ENCODE measurements at regions not wholly inside any gene's neighbourhood (a gene's known extent, or its start where the extent isn't known, plus 50 kb on each side); places are given as distances from the start of the nearest gene placed in this dataset.

DNA sequence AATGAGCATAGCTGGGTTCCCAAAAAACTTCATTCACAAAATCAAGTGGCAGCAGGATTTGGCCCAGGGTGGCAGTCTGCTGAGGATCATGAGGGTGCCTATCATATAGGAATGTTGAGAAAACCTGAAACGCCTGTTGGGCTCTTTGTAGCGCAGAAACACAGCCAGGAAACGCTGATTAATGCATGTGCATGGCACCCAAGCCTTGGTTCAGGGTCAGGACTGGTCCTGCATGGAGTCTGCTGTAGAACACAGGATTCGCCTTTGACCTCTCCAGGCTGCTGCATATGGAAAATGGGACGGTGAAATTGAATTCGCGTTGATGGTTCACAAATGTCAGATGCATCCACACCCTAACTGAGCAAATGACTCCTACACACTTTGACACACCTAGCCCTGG, 227.9 kb upstream of the COPS8 start:
- Mint-ChIP-seq H3K27me3 (peaks cover 0 to 17% (median 0%) of the 10 kb centered on the region in 5 donors), H3K4me1 (no peaks in the 10 kb centered on the region), H3K4me3 (no peak overlapping the region), H3K36me3 (no peaks in the 10 kb centered on the region), H3K27ac (no peak overlapping the region), H3K9me3 (peaks cover 0 to 2% (median 0%) of the 10 kb centered on the region in 11 donors)
- ChIA-PET CTCF (no interaction called here), POLR2A (no interaction called here)
- H3K27me3 ChIP-seq (ENCODE audit: control insufficient read depth in 2 of 2, insufficient read depth in 2 of 2, low read length in 2 of 2): no peaks in the 10 kb centered on the region
- H3K4me3 ChIP-seq (ENCODE audit: low read length): no peak overlapping the region
- H3K4me1 ChIP-seq (ENCODE audit: control insufficient read depth in 2 of 2, insufficient read depth in 2 of 2, low read length in 2 of 2): no peaks in the 10 kb centered on the region
- H3K27ac ChIP-seq (ENCODE audit: low read depth, low read length): no peak overlapping the region
- ATAC-seq (no peak), DNase-seq (no peak)
- H3K36me3 ChIP-seq (ENCODE audit: control insufficient read depth in 2 of 3, insufficient read depth in 3 of 3, low read length in 3 of 3): no peaks in the 10 kb centered on the region
- intact Hi-C loops (cut with micrococcal nuclease): no loop called here
- H3K9me3 ChIP-seq (ENCODE audit: control insufficient read depth in 2 of 3, low read length in 3 of 3): no peaks in the 10 kb centered on the region

DNA sequence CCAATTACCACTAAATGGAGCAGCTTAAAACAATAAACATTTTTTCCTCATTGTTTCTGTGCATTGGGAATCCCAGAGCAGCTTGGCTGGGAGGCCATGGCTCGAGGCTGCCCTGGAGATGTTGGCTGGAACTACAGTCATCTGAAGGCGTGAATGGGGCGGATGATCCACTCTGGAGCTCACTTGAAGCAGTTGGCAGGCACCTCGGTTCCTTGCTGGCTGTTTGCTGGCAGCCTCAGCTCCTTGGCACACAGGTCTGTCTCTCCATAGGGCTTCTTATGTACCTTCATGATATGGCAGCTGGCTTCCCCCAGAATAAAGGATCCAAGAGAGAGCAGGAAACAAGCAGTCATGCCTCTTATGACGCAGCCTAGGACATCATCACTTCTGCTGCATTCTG, 227.0 kb upstream of the COPS8 start:
- H3K36me3 Mint-ChIP-seq: no peaks in the 10 kb centered on the region
- ATAC-seq: no peak
- intact Hi-C loops (cut with micrococcal nuclease): no loop called here
- DNase-seq: no peak
- H3K4me3 Mint-ChIP-seq: no peak overlapping the region
- H3K36me3 ChIP-seq (ENCODE audit: control insufficient read depth in 2 of 3, insufficient read depth in 3 of 3, low read length in 3 of 3): no peaks in the 10 kb centered on the region
- H3K9me3 Mint-ChIP-seq: peaks cover 0 to 2% (median 0%) of the 10 kb centered on the region in 11 donors
- no peak overlapping the region for H3K27ac Mint-ChIP-seq
- ChIA-PET CTCF (no interaction called here), POLR2A (no interaction called here)
- no peaks in the 10 kb centered on the region for H3K9me3 ChIP-seq (ENCODE audit: control insufficient read depth in 2 of 3, low read length in 3 of 3)
- no peaks in the 10 kb centered on the region for H3K4me1 Mint-ChIP-seq
- H3K4me1 ChIP-seq (ENCODE audit: control insufficient read depth in 2 of 2, insufficient read depth in 2 of 2, low read length in 2 of 2): no peaks in the 10 kb centered on the region
- no peak overlapping the region for H3K4me3 ChIP-seq (ENCODE audit: low read length)
- H3K27me3 ChIP-seq (ENCODE audit: control insufficient read depth in 2 of 2, insufficient read depth in 2 of 2, low read length in 2 of 2): no peaks in the 10 kb centered on the region
- no peak overlapping the region for H3K27ac ChIP-seq (ENCODE audit: low read depth, low read length)
- H3K27me3 Mint-ChIP-seq: peaks cover 0 to 17% (median 0%) of the 10 kb centered on the region in 5 donors

DNA sequence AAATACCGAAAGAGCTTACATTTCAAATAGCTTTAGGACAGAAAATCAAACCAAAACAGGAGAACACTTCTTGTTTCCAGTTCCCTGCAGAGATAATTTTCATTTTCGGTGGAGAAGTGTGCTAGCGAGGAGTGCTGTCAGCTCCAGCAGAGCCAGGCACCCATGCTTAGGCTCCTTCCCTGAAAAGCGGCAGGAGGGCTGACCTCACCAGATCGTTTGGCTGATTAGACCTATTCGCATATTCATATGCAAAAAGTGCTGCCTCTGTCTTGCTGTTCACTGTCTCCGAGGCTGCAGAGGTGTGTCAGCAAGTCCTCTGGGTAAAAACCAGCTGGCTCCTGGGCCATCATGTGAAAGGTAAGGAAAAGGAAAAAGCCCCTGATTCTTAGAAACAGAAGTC, 225.8 kb upstream of the COPS8 start:
- ChIA-PET POLR2A (no interaction called here), CTCF (no interaction called here)
- intact Hi-C loops (cut with micrococcal nuclease): no loop called here
- peaks cover 0 to 4% (median 0%) of the 10 kb centered on the region in 5 donors for H3K36me3 Mint-ChIP-seq
- Histone ChIP-seq H3K4me1 (ENCODE audit: control insufficient read depth in 2 of 2, insufficient read depth in 2 of 2, low read length in 2 of 2) (no peaks in the 10 kb centered on the region), H3K4me3 (ENCODE audit: low read length) (no peak overlapping the region), H3K36me3 (ENCODE audit: control insufficient read depth in 2 of 3, insufficient read depth in 3 of 3, low read length in 3 of 3) (no peaks in the 10 kb centered on the region), H3K9me3 (ENCODE audit: control insufficient read depth in 2 of 3, low read length in 3 of 3) (no peaks in the 10 kb centered on the region), H3K27ac (ENCODE audit: low read depth, low read length) (no peak overlapping the region), H3K27me3 (ENCODE audit: control insufficient read depth in 2 of 2, insufficient read depth in 2 of 2, low read length in 2 of 2) (no peaks in the 10 kb centered on the region)
- peaks cover 0 to 7% (median 4%) of the 10 kb centered on the region in 11 donors for H3K9me3 Mint-ChIP-seq
- ATAC-seq (no peak), DNase-seq (no peak)
- H3K4me3 Mint-ChIP-seq: no peak overlapping the region
- no peak overlapping the region for H3K27ac Mint-ChIP-seq
- peaks cover 0 to 17% (median 0%) of the 10 kb centered on the region in 5 donors for H3K27me3 Mint-ChIP-seq
- no peaks in the 10 kb centered on the region for H3K4me1 Mint-ChIP-seq

DNA sequence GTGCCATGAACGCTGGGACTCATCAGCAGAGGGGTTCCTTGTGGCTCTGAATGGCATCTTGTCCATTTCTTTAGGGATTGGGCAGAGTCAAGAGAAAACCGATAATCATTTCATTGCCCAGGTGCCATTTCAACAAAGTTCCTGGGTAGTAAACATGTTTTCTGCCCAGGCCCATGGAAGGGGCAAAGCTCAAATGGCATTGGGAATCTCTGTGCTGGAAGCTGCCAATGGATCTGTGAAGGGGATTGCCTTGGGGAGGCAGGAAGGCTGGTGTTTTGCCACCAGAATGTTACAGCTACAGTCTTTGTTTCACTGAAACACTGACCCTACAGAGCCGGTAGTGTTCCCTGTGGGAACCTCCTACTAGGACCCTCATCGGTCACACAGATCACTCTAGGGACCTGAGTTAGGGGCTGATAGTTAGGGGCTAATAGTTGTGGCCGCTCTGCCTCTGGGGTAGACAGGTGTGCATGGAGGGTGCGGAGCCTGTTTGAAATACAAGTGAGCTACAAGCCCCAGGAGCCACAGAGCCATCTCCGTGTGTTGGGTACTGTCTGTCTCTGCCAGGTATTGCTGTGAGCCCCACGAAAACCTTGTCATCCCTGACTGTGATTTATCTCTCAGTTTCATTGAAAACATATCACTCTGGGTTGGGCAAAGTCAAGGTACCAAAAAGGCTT, 224.4 kb upstream of the COPS8 start:
- Histone ChIP-seq H3K4me1 (ENCODE audit: control insufficient read depth in 2 of 2, insufficient read depth in 2 of 2, low read length in 2 of 2) (no peaks in the 10 kb centered on the region), H3K27me3 (ENCODE audit: control insufficient read depth in 2 of 2, insufficient read depth in 2 of 2, low read length in 2 of 2) (no peaks in the 10 kb centered on the region), H3K27ac (ENCODE audit: low read depth, low read length) (no peak overlapping the region), H3K4me3 (ENCODE audit: low read length) (no peak overlapping the region), H3K9me3 (ENCODE audit: control insufficient read depth in 2 of 3, low read length in 3 of 3) (no peaks in the 10 kb centered on the region), H3K36me3 (ENCODE audit: control insufficient read depth in 2 of 3, insufficient read depth in 3 of 3, low read length in 3 of 3) (no peaks in the 10 kb centered on the region)
- DNase-seq (no peak), ATAC-seq (no peak)
- Mint-ChIP-seq H3K4me3 (no peak overlapping the region), H3K36me3 (peaks cover 0 to 4% (median 0%) of the 10 kb centered on the region in 5 donors), H3K4me1 (no peaks in the 10 kb centered on the region), H3K27ac (no peak overlapping the region), H3K9me3 (peaks cover 0 to 16% (median 6%) of the 10 kb centered on the region in 11 donors), H3K27me3 (peaks cover 0 to 13% (median 0%) of the 10 kb centered on the region in 5 donors)
- intact Hi-C loops (cut with micrococcal nuclease): no loop called here
- POLR2A ChIA-PET: no interaction called here
- CTCF ChIA-PET: no interaction called here

DNA sequence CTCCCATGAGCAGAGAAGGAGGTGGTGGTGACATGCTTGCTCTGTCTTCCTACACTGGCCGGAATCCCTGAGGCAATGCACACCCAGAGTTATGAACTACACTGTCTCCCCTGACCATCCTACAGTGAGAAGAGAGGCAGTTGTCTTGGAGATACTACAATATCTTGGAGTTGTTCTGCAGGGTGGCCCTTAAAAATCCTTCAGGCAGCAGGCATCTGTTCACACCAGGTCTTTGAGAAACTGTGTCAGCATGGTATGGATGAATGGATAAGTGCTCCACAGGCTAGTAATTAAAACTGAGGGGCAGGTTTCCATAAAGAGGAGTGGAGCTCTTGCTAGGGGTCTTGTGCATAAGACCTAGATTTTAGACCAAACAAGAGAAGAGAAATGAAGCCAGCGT, 223.7 kb upstream of the COPS8 start:
- ChIA-PET CTCF (no interaction called here), POLR2A (interaction anchor here (0.6 kb wide), 1 partner anchor 1106 kb away, joined by 3 read pairs; no protein-coding TSS in a partner anchor)
- DNase-seq (no peak), ATAC-seq (no peak)
- no peak overlapping the region for H3K4me3 Mint-ChIP-seq
- Histone ChIP-seq H3K36me3 (ENCODE audit: control insufficient read depth in 2 of 3, insufficient read depth in 3 of 3, low read length in 3 of 3) (no peaks in the 10 kb centered on the region), H3K4me1 (ENCODE audit: control insufficient read depth in 2 of 2, insufficient read depth in 2 of 2, low read length in 2 of 2) (no peaks in the 10 kb centered on the region), H3K27me3 (ENCODE audit: control insufficient read depth in 2 of 2, insufficient read depth in 2 of 2, low read length in 2 of 2) (no peaks in the 10 kb centered on the region), H3K27ac (ENCODE audit: low read depth, low read length) (no peak overlapping the region), H3K9me3 (ENCODE audit: control insufficient read depth in 2 of 3, low read length in 3 of 3) (no peaks in the 10 kb centered on the region), H3K4me3 (ENCODE audit: low read length) (no peak overlapping the region)
- no peaks in the 10 kb centered on the region for H3K4me1 Mint-ChIP-seq
- intact Hi-C loops (cut with micrococcal nuclease): no loop called here
- H3K27ac Mint-ChIP-seq: no peak overlapping the region
- peaks cover 0 to 8% (median 0%) of the 10 kb centered on the region in 5 donors for H3K27me3 Mint-ChIP-seq
- H3K36me3 Mint-ChIP-seq: peaks cover 0 to 4% (median 0%) of the 10 kb centered on the region in 5 donors
- peaks cover 0 to 16% (median 7%) of the 10 kb centered on the region in 11 donors for H3K9me3 Mint-ChIP-seq

DNA sequence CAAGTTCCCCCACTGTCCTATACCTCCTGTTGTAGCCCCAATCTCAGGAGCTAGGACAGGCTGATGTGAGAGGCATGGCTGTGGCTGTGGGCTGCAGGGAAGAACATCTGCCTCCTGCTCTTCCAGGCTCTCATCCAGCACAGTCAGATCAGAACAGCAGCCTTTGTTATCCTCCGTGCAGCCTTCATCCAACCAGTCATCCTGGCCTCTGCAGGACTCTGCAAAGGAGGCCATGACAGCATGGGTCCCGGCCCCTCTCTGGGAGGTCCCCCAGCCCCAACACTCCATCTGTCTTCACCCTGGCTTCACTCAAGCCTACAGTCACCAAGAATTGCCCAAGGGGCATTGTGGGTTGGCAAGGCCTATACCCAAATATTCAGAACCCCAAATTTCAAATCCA, 223.2 kb upstream of the COPS8 start:
- CTCF ChIA-PET: no interaction called here
- no peak overlapping the region for H3K27ac Mint-ChIP-seq
- H3K4me3 ChIP-seq (ENCODE audit: low read length): no peak overlapping the region
- no peaks in the 10 kb centered on the region for H3K27me3 ChIP-seq (ENCODE audit: control insufficient read depth in 2 of 2, insufficient read depth in 2 of 2, low read length in 2 of 2)
- H3K27me3 Mint-ChIP-seq: peaks cover 0 to 6% (median 0%) of the 10 kb centered on the region in 5 donors
- no peak overlapping the region for H3K4me3 Mint-ChIP-seq
- H3K36me3 Mint-ChIP-seq: peaks cover 0 to 4% (median 0%) of the 10 kb centered on the region in 5 donors
- no peaks in the 10 kb centered on the region for H3K4me1 Mint-ChIP-seq
- intact Hi-C loops (cut with micrococcal nuclease): no loop called here
- no peaks in the 10 kb centered on the region for H3K9me3 ChIP-seq (ENCODE audit: control insufficient read depth in 2 of 3, low read length in 3 of 3)
- H3K36me3 ChIP-seq (ENCODE audit: control insufficient read depth in 2 of 3, insufficient read depth in 3 of 3, low read length in 3 of 3): no peaks in the 10 kb centered on the region
- H3K9me3 Mint-ChIP-seq: peaks cover 0 to 16% (median 7%) of the 10 kb centered on the region in 11 donors
- H3K27ac ChIP-seq (ENCODE audit: low read depth, low read length): no peak overlapping the region
- POLR2A ChIA-PET: interaction anchor here (0.6 kb wide), 1 partner anchor 1106 kb away, joined by 3 read pairs; no protein-coding TSS in a partner anchor
- DNase-seq (no peak), ATAC-seq (no peak)
- no peaks in the 10 kb centered on the region for H3K4me1 ChIP-seq (ENCODE audit: control insufficient read depth in 2 of 2, insufficient read depth in 2 of 2, low read length in 2 of 2)
